ENCODE measurements at regions not wholly inside any gene's neighbourhood (a gene's known extent, or its start where the extent isn't known, plus 50 kb on each side); places are given as distances from the start of the nearest gene placed in this dataset.
"Not testable (repeated sequence)": the region's sequence is repeated elsewhere in the genome, so short reads cannot be mapped to it uniquely, and the experiment has no call there.

DNA sequence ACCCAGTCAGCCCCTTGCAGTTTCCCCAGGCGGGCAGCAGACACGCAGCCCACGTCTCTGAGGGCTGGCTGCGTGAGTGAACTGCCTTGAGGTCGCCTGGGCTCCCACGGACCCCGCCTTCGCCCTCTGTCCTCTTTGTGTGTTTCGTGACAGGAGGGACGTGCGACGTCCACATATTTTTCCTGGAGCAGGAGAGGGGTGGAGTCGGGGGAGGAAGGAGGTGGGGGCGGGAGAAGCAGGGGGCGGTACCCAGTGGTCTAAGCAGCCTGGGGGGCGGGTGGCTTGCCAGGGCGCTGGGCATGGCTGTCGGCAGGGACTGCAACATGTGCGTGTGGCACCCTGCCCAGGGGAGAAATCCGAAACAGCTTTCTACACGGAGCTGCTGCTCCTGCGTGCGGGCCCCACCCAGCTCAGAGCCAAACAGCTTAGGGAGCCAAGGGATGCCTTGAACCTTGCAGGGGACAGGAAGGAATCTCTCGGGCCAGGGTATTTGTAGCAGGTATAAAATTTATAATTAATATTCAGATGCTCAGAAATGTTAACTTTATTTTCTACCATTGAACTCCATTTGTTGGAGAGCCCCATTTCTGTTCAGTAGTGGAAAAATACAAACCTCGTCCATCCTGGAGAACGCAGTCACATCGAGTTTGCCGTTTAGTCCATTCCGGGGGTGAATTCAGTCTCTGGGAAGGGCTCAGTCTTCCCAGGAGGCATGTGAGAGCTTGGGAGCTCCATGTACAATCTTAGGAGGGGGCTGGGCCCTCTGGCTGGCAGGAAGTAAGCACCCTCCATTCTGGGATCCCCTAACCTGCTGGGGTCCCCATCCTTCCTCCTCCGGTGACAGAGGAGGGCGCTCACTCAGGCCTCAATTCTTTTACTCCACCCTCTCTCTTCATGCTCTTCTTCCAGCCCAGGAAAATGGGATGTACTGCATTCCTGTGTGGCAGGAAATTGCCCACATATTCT is 79.1 kb upstream of the MEF2A start:
- no peak for TF ChIP-seq Cebpa-rat (IDR thresholded peaks at IDR 0.05)
- Histone ChIP-seq H3K27me3 (no peaks in the 10 kb centered on the region), H3K27ac (peak overlapping the region; percentile 45 to 90 (median 87); a peak in 21 of 22 replicates), H3K4me1 (peaks cover 49 to 64% (median 59%) of the 10 kb centered on the region in 10 experiments), H3K9ac (peak overlapping the region; percentile 50 to 84 (median 76); a peak in 21 of 22 replicates), H3K4me2 (peak overlapping the region; percentile 83 to 97 (median 95)), H3K9me3 (replicated peaks in 1 of 11) (peaks cover 0 to 31% (median 13%) of the 10 kb centered on the region in 11 experiments; a peak in 9 of 22 replicates), H4K20me1 (no peaks in the 10 kb centered on the region), H3K36me3 (0 out of 22 replicates have a peak, but pooled peaks cover 0 to 8% (median 0%) of the 10 kb centered on the region in 11 experiments), H3K4me3 (peak overlapping the region; percentile 26 to 64 (median 49))

DNA sequence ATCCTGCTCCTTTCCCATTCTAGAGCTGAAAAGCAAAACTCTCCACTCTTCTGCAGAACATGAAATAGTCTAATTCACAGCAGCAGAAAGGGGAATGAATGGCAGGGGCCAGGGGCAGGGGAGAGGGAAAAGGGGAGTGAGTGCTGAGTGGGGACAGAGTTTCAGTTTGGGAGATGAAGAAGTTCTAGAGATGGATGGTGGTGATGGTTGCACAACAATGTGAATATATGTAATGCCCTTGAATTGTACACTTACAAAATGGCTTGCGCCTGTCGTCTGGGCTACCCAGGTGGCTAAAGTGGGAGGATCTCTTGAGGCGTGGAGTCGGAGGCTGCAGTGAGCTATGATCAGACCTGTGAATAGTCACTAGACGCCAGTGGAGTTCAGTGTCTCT is 78.5 kb upstream of the MEF2A start:
- Histone ChIP-seq H3K4me2 (peak overlapping the region; percentile 83 to 97 (median 95)), H3K36me3 (0 out of 22 replicates have a peak, but pooled peaks cover 0 to 8% (median 0%) of the 10 kb centered on the region in 11 experiments), H3K4me1 (peaks cover 42 to 64% (median 55%) of the 10 kb centered on the region in 10 experiments), H3K9ac (peak overlapping the region; percentile 46 to 84 (median 76); a peak in 20 of 22 replicates), H3K27ac (peak overlapping the region in 10 of 11 experiments; percentile 15 to 90 (median 88); a peak in 20 of 22 replicates), H3K9me3 (replicated peaks in 1 of 11) (peaks cover 0 to 28% (median 10%) of the 10 kb centered on the region in 11 experiments; a peak in 9 of 22 replicates), H4K20me1 (no peaks in the 10 kb centered on the region), H3K4me3 (peak overlapping the region in 9 of 10 experiments; percentile 26 to 64 (median 50); a peak in 14 of 20 replicates), H3K27me3 (no peaks in the 10 kb centered on the region)
- TF ChIP-seq Cebpa-rat (IDR thresholded peaks at IDR 0.05): peak in 6 of 11 experiments; percentile 22 to 80 (median 34); a peak in 7 of 22 replicates

DNA sequence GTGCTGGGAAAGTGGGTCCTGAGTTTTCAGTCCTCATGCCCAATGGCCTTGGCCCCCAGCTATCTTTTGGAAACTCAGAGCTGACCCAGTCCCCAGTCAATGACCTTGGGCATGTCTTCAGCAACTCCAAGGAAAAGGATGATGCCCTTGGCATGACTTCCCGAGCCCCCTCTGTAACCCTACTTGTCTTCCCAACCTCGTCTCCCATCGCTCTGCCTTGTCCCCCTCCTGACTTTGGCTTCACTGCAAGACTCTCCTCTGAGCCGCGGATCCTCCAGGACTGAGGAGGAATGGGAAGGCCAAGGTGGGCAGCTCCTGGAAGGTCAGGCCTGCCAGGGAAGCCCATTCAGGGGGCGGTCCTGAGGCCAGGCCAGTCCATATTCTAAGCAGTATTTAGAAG is 73.5 kb upstream of the MEF2A start:
- peaks cover 31 to 55% (median 46%) of the 10 kb centered on the region in 10 experiments for H3K4me1 ChIP-seq
- H3K27me3 ChIP-seq: no peaks in the 10 kb centered on the region
- H3K4me3 ChIP-seq: no peak overlapping the region
- peak overlapping the region in 5 of 11 experiments; percentile 6 to 31 (median 8); a peak in 4 of 22 replicates for H3K4me2 ChIP-seq
- TF ChIP-seq Cebpa-rat (IDR thresholded peaks at IDR 0.05): no peak
- H3K9ac ChIP-seq: no peak overlapping the region
- peaks cover 0 to 21% (median 0%) of the 10 kb centered on the region in 11 experiments; a peak in 4 of 22 replicates for H3K36me3 ChIP-seq
- no peaks in the 10 kb centered on the region for H4K20me1 ChIP-seq
- peaks cover 3 to 33% (median 21%) of the 10 kb centered on the region in 11 experiments; a peak in 17 of 22 replicates for H3K9me3 ChIP-seq (replicated peaks in 1 of 11)
- peak overlapping the region in 3 of 11 experiments; percentile 4 to 32 (median 13); a peak in 2 of 22 replicates for H3K27ac ChIP-seq

DNA sequence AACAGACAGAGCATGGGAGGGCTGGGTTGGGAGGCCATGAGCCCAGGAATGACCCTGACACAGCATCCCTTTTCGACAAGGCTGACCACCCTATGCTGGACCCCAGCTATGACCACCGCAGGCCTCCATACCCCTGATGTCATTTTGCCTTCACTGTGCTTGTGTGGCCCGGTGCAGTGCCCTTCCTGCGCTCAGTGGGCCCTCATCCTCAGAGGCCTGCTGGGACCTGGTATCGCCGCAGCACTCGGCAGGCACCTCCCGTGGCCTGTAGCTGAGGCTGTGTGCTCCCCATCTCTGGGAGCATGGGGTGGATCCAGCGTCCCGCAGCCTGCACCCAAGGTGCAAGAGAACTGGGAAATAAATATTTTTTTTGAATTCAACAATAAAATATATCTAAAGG is 73.1 kb upstream of the MEF2A start:
- H3K4me1 ChIP-seq: peaks cover 26 to 51% (median 41%) of the 10 kb centered on the region in 10 experiments
- peaks cover 0 to 26% (median 3%) of the 10 kb centered on the region in 11 experiments; a peak in 8 of 22 replicates for H3K36me3 ChIP-seq
- H3K4me3 ChIP-seq: no peak overlapping the region
- H3K4me2 ChIP-seq: no peak overlapping the region
- H3K9ac ChIP-seq: no peak overlapping the region
- peak overlapping the region in 1 of 11 experiments; percentile 17; a peak in 1 of 22 replicates for H3K27ac ChIP-seq
- no peaks in the 10 kb centered on the region for H4K20me1 ChIP-seq
- H3K9me3 ChIP-seq (replicated peaks in 1 of 11): peaks cover 3 to 38% (median 26%) of the 10 kb centered on the region in 11 experiments; a peak in 18 of 22 replicates
- TF ChIP-seq Cebpa-rat (IDR thresholded peaks at IDR 0.05): no peak
- H3K27me3 ChIP-seq: no peaks in the 10 kb centered on the region

DNA sequence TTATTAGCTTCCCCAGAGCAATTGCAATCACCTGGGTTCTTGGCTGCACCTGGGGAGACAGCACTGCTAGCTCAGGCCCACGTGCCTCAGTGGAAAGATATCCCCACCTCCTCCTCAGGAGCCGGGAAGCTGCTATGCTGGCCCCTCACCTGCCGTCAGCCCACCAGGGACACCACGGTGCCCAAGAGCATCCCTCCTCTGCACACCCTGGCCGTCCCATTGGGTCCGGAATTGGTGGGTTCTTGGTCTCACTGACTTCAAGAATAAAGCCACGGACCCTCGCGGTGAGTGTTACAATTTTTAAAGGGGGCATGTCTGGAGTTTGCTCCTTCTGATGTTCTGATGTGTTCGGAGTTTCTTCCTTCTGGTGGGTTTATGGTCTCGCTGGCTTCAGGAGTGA is 72.3 kb upstream of the MEF2A start:
- H3K4me1 ChIP-seq: peaks cover 26 to 48% (median 41%) of the 10 kb centered on the region in 10 experiments
- H3K27ac ChIP-seq: peak overlapping the region in 1 of 11 experiments; percentile 16; a peak in 1 of 22 replicates
- H4K20me1 ChIP-seq: no peaks in the 10 kb centered on the region
- peaks cover 3 to 45% (median 33%) of the 10 kb centered on the region in 11 experiments; a peak in 18 of 22 replicates for H3K9me3 ChIP-seq (replicated peaks in 1 of 11)
- H3K27me3 ChIP-seq: no peaks in the 10 kb centered on the region
- H3K9ac ChIP-seq: no peak overlapping the region
- no peak overlapping the region for H3K4me2 ChIP-seq
- H3K4me3 ChIP-seq: no peak overlapping the region
- TF ChIP-seq Cebpa-rat (IDR thresholded peaks at IDR 0.05): no peak
- H3K36me3 ChIP-seq: peaks cover 0 to 33% (median 11%) of the 10 kb centered on the region in 11 experiments; a peak in 14 of 22 replicates

DNA sequence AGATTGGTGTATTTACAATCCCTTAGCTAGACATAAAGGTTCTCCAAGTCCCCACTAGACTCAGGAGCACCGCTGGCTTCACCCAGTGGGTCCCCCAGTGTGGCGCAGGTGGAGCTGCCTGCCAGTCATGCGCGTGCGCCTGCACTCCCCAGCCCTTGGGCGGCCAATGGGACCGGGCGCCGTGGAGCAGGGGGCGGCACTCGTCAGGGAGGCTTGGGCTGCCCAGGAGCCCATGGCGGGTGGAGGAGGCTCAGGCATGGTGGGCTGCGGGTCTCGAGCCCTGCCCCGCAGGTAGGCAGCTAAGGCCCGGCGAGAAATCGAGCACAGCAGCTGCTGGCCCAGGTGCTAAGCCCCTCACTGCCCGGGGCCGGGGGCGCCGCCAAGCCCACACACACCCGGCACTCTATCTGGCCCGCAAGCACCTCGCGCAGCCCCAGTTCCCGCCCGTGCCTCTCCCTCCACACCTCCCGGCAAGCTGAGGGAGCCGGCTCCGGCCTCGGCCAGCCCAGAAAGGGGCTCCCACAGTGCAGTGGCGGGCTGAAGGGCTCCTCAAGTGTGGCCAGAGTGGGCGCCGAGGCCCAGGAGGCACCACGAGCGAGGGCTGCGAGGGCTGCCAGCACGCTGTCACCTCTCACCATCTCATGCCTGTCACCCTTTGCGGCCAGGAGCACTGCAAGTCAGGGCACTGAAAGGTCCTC is 71.1 kb upstream of the MEF2A start:
- Histone ChIP-seq H3K4me1 (peaks cover 30 to 48% (median 43%) of the 10 kb centered on the region in 10 experiments), H3K4me2 (peak overlapping the region in 9 of 11 experiments; percentile 71 to 90 (median 82); a peak in 18 of 22 replicates), H3K9me3 (replicated peaks in 1 of 11) (peaks cover 9 to 53% (median 40%) of the 10 kb centered on the region in 11 experiments; a peak in 20 of 22 replicates), H3K9ac (peak overlapping the region in 9 of 11 experiments; percentile 67 to 79 (median 76); a peak in 17 of 22 replicates), H3K27ac (peak overlapping the region in 10 of 11 experiments; percentile 63 to 90 (median 82); a peak in 19 of 22 replicates), H3K36me3 (peaks cover 0 to 40% (median 23%) of the 10 kb centered on the region in 11 experiments; a peak in 17 of 22 replicates)
- not testable (repeated sequence) for H4K20me1 ChIP-seq, H3K27me3 ChIP-seq, H3K4me3 ChIP-seq

DNA sequence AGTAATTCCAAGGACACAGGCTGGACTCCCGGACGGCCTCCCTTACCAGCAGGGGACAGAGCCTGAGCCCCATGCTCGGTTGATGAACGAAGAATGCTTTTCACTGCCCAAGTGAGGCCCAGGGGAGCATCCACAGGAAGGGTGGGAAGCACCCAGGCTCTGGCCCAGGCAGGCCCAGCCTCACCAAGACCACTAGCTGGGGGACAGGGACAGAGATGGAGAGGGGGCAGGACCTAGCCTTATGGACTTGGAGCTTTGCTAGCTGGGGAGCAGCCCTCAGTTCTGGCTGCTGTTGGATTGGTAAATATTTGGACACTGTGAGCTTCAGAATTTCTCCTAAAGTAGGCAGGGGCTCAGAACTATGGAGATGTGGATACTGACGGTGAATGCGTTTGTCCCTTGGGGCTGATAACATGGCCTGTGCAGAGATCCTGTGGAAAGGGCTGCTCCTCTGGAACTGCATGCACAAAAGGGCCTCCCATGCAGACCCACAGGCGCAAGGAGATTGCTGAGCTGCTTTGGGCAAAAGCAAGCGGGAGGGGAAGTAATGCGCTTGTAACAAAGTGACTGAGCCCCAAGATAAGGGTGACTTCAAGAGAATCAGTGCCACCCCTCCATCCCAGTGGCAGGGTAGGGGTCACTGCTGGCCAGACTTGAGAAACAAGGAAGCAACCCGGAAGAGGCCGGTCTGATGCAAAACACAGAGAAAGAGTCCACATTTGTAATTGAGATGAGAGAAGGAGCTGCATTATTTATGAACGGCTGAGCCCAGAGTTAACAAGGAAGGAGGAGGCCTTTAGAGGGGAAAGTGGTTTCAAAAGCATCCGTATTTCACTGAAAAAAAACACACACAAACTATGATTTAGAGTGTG is 70.1 kb upstream of the MEF2A start:
- no peak for TF ChIP-seq Cebpa-rat (IDR thresholded peaks at IDR 0.05)
- H3K4me1 ChIP-seq: peaks cover 31 to 56% (median 48%) of the 10 kb centered on the region in 10 experiments
- no peaks in the 10 kb centered on the region for H3K27me3 ChIP-seq
- peak overlapping the region; percentile 71 to 90 (median 84) for H3K4me2 ChIP-seq
- H3K4me3 ChIP-seq: peak overlapping the region in 4 of 10 experiments; percentile 9 to 38 (median 20); a peak in 6 of 20 replicates
- H3K9me3 ChIP-seq (replicated peaks in 1 of 11): peaks cover 11 to 60% (median 50%) of the 10 kb centered on the region in 11 experiments; a peak in 20 of 22 replicates
- H3K36me3 ChIP-seq: peaks cover 0 to 48% (median 32%) of the 10 kb centered on the region in 11 experiments; a peak in 17 of 22 replicates
- H3K27ac ChIP-seq: peak overlapping the region; percentile 63 to 90 (median 81); a peak in 21 of 22 replicates
- H3K9ac ChIP-seq: peak overlapping the region; percentile 66 to 79 (median 73); a peak in 21 of 22 replicates
- no peaks in the 10 kb centered on the region for H4K20me1 ChIP-seq

Measured in BLaER1 treated with 17β-estradiol and CSF1 and Interleukin-3, amounts not matched to agents 10 nM and 100 nM (cell line).